ENCODE measurements at regions not wholly inside any gene's neighbourhood (a gene's known extent, or its start where the extent isn't known, plus 50 kb on each side); places are given as distances from the start of the nearest gene placed in this dataset.
"Not testable (repeated sequence)": the region's sequence is repeated elsewhere in the genome, so short reads cannot be mapped to it uniquely, and the experiment has no call there.

DNA sequence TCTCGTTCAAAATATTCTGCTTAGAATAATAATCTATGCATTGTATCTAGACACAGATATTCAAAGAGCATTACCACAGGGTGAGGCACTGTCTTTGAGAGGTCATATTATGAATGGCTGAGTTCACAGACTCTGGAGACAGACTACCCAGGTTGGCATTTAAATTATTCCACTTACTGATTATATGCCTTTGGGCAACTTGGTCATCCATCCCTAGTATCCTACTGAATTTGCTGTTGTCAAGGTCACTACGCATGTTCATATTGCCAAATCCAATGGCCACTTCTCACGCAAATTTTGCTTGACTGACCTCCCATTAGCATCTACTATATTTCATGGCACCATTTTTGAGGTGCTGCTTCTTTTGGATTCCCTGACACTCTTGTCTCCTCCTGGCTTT, 498.6 kb upstream of the TLE4 start:
- TF ChIP-seq, protein P1, sequence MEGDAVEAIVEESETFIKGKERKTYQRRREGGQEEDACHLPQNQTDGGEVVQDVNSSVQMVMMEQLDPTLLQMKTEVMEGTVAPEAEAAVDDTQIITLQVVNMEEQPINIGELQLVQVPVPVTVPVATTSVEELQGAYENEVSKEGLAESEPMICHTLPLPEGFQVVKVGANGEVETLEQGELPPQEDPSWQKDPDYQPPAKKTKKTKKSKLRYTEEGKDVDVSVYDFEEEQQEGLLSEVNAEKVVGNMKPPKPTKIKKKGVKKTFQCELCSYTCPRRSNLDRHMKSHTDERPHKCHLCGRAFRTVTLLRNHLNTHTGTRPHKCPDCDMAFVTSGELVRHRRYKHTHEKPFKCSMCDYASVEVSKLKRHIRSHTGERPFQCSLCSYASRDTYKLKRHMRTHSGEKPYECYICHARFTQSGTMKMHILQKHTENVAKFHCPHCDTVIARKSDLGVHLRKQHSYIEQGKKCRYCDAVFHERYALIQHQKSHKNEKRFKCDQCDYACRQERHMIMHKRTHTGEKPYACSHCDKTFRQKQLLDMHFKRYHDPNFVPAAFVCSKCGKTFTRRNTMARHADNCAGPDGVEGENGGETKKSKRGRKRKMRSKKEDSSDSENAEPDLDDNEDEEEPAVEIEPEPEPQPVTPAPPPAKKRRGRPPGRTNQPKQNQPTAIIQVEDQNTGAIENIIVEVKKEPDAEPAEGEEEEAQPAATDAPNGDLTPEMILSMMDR (IDR thresholded peaks at IDR 0.05) = no peak
- Histone ChIP-seq H3K4me3 (no peak overlapping the region), H3K36me3 (no peaks in the 10 kb centered on the region), H3K27ac (no peak overlapping the region), H3K9me3 (peaks cover 4% of the 10 kb centered on the region), H3K27me3 (no peaks in the 10 kb centered on the region), H3K4me1 (no peaks in the 10 kb centered on the region)
- DNase-seq = no peak
- ATAC-seq = no peak
- intact Hi-C loops (cut with DNase I) = no loop called here

DNA sequence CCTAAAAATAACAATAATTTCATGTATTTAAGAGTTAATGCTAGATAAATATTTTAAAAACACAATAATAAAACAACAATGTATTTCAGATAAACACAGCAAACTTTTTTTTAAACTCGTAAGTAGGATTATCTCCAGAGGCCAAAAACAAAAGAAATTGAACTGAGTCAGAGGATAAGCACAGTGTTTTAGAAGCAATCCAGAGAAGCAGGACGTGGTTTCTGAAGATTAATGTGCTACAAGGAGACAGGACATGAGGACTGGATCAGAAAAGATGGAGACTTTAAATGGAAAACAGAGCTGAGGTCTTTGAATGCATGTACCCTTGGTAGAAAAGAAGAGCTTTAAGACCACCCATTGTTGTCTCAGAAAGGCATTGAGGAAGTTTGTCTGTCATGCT, 491.2 kb upstream of the TLE4 start:
- no peaks in the 10 kb centered on the region for H3K9me3 ChIP-seq
- H3K27me3 ChIP-seq = no peaks in the 10 kb centered on the region
- no peaks in the 10 kb centered on the region for H3K4me1 ChIP-seq
- no peak for ATAC-seq
- DNase-seq = no peak
- no peak overlapping the region for H3K27ac ChIP-seq
- intact Hi-C loops (cut with DNase I) = no loop called here
- H3K36me3 ChIP-seq = no peaks in the 10 kb centered on the region
- H3K4me3 ChIP-seq = no peak overlapping the region
- TF ChIP-seq, protein P1 (IDR thresholded peaks at IDR 0.05) = no peak

DNA sequence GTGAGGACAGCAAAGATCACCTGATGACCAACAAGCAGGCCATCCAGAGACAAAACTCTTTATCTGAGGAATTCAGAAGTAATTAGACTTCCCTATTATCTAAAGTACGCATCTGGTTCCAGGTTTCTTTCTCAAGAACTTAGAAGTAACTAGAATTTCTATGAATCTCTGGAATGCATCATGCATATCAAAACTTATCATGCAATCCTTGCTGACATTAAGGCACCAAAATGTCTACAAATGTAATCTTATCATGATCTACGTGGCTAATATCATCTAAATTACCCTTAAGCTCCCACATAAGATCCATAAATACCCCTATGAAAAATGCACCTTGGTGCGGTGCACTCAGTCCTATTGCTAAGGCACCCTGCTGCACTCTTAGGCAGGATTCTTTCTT, 488.1 kb upstream of the TLE4 start:
- intact Hi-C loops (cut with DNase I) = no loop called here
- no peak for ATAC-seq
- Histone ChIP-seq H3K4me3 (no peak overlapping the region), H3K36me3 (no peaks in the 10 kb centered on the region), H3K27me3 (no peaks in the 10 kb centered on the region), H3K9me3 (no peaks in the 10 kb centered on the region), H3K4me1 (no peaks in the 10 kb centered on the region), H3K27ac (no peak overlapping the region)
- DNase-seq = no peak
- TF ChIP-seq, protein P1 (IDR thresholded peaks at IDR 0.05) = no peak

DNA sequence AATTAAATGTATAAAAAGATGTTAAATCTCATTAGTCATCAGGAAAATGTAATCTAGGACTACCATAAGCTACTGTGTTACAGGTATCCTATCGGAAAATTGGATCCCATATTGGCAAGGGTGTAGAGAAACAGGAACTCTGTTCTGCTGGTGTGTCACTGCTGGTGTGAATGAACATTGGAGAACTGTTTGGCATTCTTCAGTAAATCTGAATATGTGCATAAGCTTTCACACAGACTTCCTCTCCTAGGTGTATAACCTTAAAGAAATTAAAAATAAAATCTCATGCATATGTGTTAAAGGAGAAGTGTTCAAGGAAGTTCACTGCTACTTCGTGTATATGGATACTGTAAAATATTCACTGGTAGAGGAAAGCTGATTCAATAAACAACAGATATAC, 484.6 kb upstream of the TLE4 start:
- Histone ChIP-seq H3K27ac (no peak overlapping the region), H3K27me3 (no peaks in the 10 kb centered on the region), H3K9me3 (no peaks in the 10 kb centered on the region), H3K36me3 (no peaks in the 10 kb centered on the region), H3K4me3 (no peak overlapping the region), H3K4me1 (no peaks in the 10 kb centered on the region)
- intact Hi-C loops (cut with DNase I) = no loop called here
- ATAC-seq = no peak
- no peak for DNase-seq
- TF ChIP-seq, protein P1 (IDR thresholded peaks at IDR 0.05) = no peak

DNA sequence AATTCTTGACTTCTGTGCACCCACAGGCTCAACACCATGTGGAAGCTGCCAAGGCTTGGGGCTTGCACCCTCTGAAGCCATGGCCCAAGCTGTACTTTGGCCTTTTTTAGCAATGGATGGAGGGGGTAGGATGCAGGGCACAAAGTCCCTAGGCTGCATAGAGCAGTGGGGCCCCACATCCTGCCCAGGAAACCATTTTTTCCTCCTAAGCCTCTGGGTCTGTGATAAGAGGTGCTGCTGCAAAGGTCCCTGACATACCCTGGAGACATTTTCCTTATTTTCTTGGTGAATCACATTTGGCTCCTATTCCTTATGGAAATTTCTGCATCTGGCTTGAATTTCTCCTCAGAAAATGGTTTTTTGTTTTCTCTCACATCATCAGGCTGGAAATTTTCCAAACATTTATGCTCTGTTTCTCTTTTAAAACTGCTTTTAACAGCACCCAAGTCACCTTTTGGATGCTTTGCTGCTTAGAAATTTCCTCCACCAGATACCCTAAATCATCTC, 482.7 kb upstream of the TLE4 start:
- Histone ChIP-seq H3K27ac (no peak overlapping the region), H3K36me3 (no peaks in the 10 kb centered on the region), H3K4me1 (no peaks in the 10 kb centered on the region), H3K9me3 (no peaks in the 10 kb centered on the region), H3K27me3 (no peaks in the 10 kb centered on the region), H3K4me3 (no peak overlapping the region)
- intact Hi-C loops (cut with DNase I) = no loop called here
- no peak for DNase-seq
- TF ChIP-seq, protein P1 (IDR thresholded peaks at IDR 0.05) = no peak
- ATAC-seq = no peak

DNA sequence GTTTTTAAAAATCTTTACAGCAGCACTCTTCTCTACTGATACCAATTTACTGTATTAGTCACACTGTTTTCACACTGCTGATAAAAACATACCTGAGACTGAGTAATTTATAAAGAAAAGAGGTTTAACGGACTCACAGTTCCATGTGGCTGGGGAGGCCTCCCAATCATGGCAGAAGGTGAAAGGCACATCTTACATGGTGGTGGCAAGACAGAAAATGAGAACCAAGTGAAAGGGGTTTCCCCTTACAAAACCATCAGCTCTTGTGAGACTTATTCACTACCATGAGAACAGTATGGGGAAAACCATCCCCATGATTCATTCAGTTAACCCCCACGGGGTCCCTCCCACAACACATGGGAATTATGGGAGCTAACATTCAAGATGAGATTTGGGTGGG, 481.9 kb upstream of the TLE4 start:
- H3K27me3 ChIP-seq; intact Hi-C loops (cut with DNase I); DNase-seq; H3K4me3 ChIP-seq; H3K27ac ChIP-seq; ATAC-seq; H3K36me3 ChIP-seq; H3K4me1 ChIP-seq; H3K9me3 ChIP-seq: not testable (repeated sequence)

DNA sequence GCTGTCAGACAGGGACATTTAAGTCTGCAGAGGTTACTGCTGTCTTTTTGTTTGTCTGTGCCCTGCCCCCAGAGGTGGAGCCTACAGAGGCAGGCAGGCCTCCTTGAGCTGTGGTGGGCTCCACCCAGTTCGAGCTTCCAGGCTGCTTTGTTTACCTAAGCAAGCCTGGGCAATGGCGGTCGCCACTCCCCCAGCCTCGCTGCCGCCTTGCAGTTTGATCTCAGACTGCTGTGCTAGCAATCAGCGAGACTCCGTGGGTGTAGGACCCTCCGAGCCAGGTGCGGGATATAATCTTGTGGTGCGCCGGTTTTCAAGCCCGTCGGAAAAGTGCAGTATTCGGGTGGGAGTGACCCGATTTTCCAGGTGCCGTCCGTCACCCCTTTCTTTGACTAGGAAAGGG, 468.5 kb upstream of the TLE4 start:
- H3K27me3 ChIP-seq; H3K36me3 ChIP-seq; H3K4me3 ChIP-seq; H3K27ac ChIP-seq; H3K9me3 ChIP-seq; H3K4me1 ChIP-seq; intact Hi-C loops (cut with DNase I); DNase-seq; ATAC-seq: not testable (repeated sequence)

All from upper lobe of right lung (tissue), 1 donor.